B cell (primary cell): ENCODE measurements at regions not wholly inside any gene's neighbourhood (a gene's known extent, or its start where the extent isn't known, plus 50 kb on each side); places are given as distances from the start of the nearest gene placed in this dataset.

Experiments
- ATAC-seq: fragments of 200-7000 bp; cut with Tn5 transposase; one replicate; pipeline ENCODE4 v1.10.0; 2021; ENCODE audit warnings: low read depth, mild to moderate bottlenecking, moderate number of reproducible peaks, moderate library complexity
- CTCF ChIA-PET: fragments of 350-600 bp; sonication (Branson Sonifier 250); formaldehyde crosslinking; loops from one replicate; lab custom pipeline; 2021; ENCODE audit warnings: antibody characterized with exemption, inconsistent platforms; lab: Charles Lee
- POLR2A ChIA-PET: fragments of 350-600 bp; sonication (Branson Sonifier 250); formaldehyde crosslinking; loops from one replicate; lab custom pipeline; 2021; ENCODE audit warnings: antibody characterized with exemption; lab: Charles Lee
- DNase-seq: peaks from one replicate; pipeline ENCODE4 v3.0.0; 2013
- H2AFZ ChIP-seq: 2 replicates; pipeline ENCODE4 v1.6.1; 2012; ENCODE audit warnings: mild to moderate bottlenecking, low read depth, low read length; ENCODE audit not compliant: insufficient read depth, poor library complexity, severe bottlenecking
- H3K27ac ChIP-seq, 2 donors: 1 replicate in 1 of 2; 2 replicates in 1 of 2; pipeline ENCODE4 v1.5.1; 2012 to 2013; ENCODE audit warnings: low read length in 2 of 2, mild to moderate bottlenecking in 2 of 2, moderate library complexity in 1 of 2
- H3K27me3 ChIP-seq, 4 experiments: fragments of 200-600 bp in 1 of 4; sonication (generic) in 1 of 4; replicated peaks in 1 of 4; 1 replicate in 2 of 4; 2 replicates in 2 of 4; pipeline versions ENCODE4 v1.6.1 to v1.7.0; 2013 to 2016; ENCODE audit warnings: low read length in 3 of 4, mild to moderate bottlenecking in 2 of 4, mixed read lengths in 1 of 4, moderate library complexity in 1 of 4; ENCODE audit not compliant: insufficient read depth in 4 of 4, control insufficient read depth in 3 of 4; ENCODE audit errors: control extremely low read depth in 1 of 4
- H3K36me3 ChIP-seq, 2 experiments: replicated peaks in 1 of 2; 1 replicate in 1 of 2; 2 replicates in 1 of 2; pipeline versions ENCODE4 v1.6.1 to v1.7.1; 2013; ENCODE audit warnings: low read length in 1 of 2; ENCODE audit not compliant: insufficient read depth in 2 of 2, control insufficient read depth in 1 of 2; ENCODE audit errors: control extremely low read depth in 1 of 2, extremely low read depth in 1 of 2
- H3K4me1 ChIP-seq, 2 donors: fragments of 200-600 bp in 1 of 2; sonication (generic) in 1 of 2; 1 replicate in 1 of 2; 2 replicates in 1 of 2; pipeline versions ENCODE4 v1.5.1 to v1.6.1; 2013 to 2017; ENCODE audit warnings: low read length in 2 of 2; ENCODE audit not compliant: control insufficient read depth in 2 of 2, insufficient read depth in 2 of 2
- H3K4me2 ChIP-seq: replicated peaks from 2 replicates; pipeline ENCODE3; 2012; ENCODE audit warnings: mild to moderate bottlenecking, low read depth, low read length; ENCODE audit not compliant: poor library complexity, severe bottlenecking
- H3K4me3 ChIP-seq, 5 experiments: fragments of 200-600 bp in 1 of 5; sonication (generic) in 1 of 5; 1 replicate in 3 of 5; 2 replicates in 2 of 5; pipeline versions ENCODE4 v1.5.1 to v1.7.0; 2011 to 2016; ENCODE audit warnings: low read length in 4 of 5, mild to moderate bottlenecking in 4 of 5, low read depth in 2 of 5, control low read depth in 1 of 5, moderate library complexity in 1 of 5; ENCODE audit not compliant: insufficient read depth in 1 of 5; ENCODE audit errors: control extremely low read depth in 1 of 5, extremely low read depth in 1 of 5
- H3K79me2 ChIP-seq: fragments of 200-600 bp; sonication (generic); one replicate; pipeline ENCODE4 v1.6.0; 2016; ENCODE audit warnings: low read length; ENCODE audit not compliant: control insufficient read depth, insufficient read depth
- H3K9ac ChIP-seq: fragments of 200-600 bp; sonication (generic); 2 replicates; pipeline ENCODE4 v1.6.1; 2017; ENCODE audit warnings: mild to moderate bottlenecking, low read length, moderate library complexity
- H3K9me3 ChIP-seq, 3 donors: one replicate each; pipeline versions ENCODE4 v1.6.1 to v1.7.1; 2013; ENCODE audit warnings: low read length in 2 of 3; ENCODE audit not compliant: control insufficient read depth in 2 of 3, insufficient read depth in 1 of 3; ENCODE audit errors: control extremely low read depth in 1 of 3
- H4K20me1 ChIP-seq: 2 replicates; pipeline ENCODE4 v1.6.0; 2012; ENCODE audit warnings: mild to moderate bottlenecking, low read length; ENCODE audit not compliant: insufficient read depth, control insufficient read depth, poor library complexity, severe bottlenecking
- H3K27ac Mint-ChIP-seq: one replicate; pipeline ENCODE4 v1.8.0; 2021; ENCODE audit warnings: mixed read lengths
- H3K27me3 Mint-ChIP-seq: one replicate; pipeline ENCODE4 v1.8.0; 2021; ENCODE audit warnings: mixed read lengths
- H3K4me1 Mint-ChIP-seq: one replicate; pipeline ENCODE4 v1.8.0; 2021; ENCODE audit warnings: mixed read lengths
- H3K4me3 Mint-ChIP-seq: one replicate; pipeline ENCODE4 v1.8.0; 2021; ENCODE audit warnings: mixed read lengths
- H3K9me3 Mint-ChIP-seq: one replicate; pipeline ENCODE4 v1.8.0; 2022; ENCODE audit warnings: mixed read lengths; ENCODE audit not compliant: insufficient read depth
- CTCF ChIP-seq: fragments of 200-600 bp; IDR thresholded peaks from one replicate; pipeline ENCODE4 v1.8.0; 2022; ENCODE audit warnings: antibody characterized with exemption, mild to moderate bottlenecking
- EZH2 ChIP-seq: IDR thresholded peaks from 2 replicates; pipeline ENCODE4 v1.6.1; 2012; ENCODE audit warnings: borderline replicate concordance, low read depth, mild to moderate bottlenecking, moderate library complexity, low read length; ENCODE audit not compliant: insufficient read depth, poor library complexity, severe bottlenecking
- WGBS: methylation state at CpG from one replicate; pipeline ENCODE4 v1.1.5; 2013; ENCODE audit warnings: missing lambda C conversion rate; ENCODE audit not compliant: insufficient coverage; 5-methylcytosine and 5-hydroxymethylcytosine counted together
- intact Hi-C: fragments of 100-400 bp; cut with micrococcal nuclease; formaldehyde crosslinking; loops from one replicate; pipeline ENCODE4 v1.10.0; 2022

- Histone ChIP-seq H3K36me3 (no peaks in the 10 kb centered on the region), H3K79me2 (no peaks in the 10 kb centered on the region), H3K4me1 (no peaks in the 10 kb centered on the region), H2AFZ (no peak overlapping the region), H3K9me3 (no peaks in the 10 kb centered on the region), H3K27ac (no peak overlapping the region), H3K4me2 (no peak overlapping the region), H3K9ac (no peak overlapping the region), H3K27me3 (no peaks in the 10 kb centered on the region), H4K20me1 (no peaks in the 10 kb centered on the region), H3K4me3 (no peak overlapping the region)
- no peaks in the 10 kb centered on the region for H3K9me3 Mint-ChIP-seq
- WGBS: 48% methylated on average over 4 of the region's 6 CpGs
- H3K4me3 Mint-ChIP-seq: no peak overlapping the region
- H3K4me1 Mint-ChIP-seq: no peaks in the 10 kb centered on the region
- H3K27ac Mint-ChIP-seq: no peak overlapping the region
- TF ChIP-seq EZH2 (no peak), CTCF (no peak)
- ChIA-PET CTCF (no interaction called here), POLR2A (no interaction called here)
- intact Hi-C loops: no loop called here
- no peak for ATAC-seq
- no peaks in the 10 kb centered on the region for H3K27me3 Mint-ChIP-seq
- no peak for DNase-seq
Measured at GRCh38 chr6:142014515-142014914, 118.2 kb upstream of the GJE1 start.

GRCh38 chr6:142013875-142014495 lies 118.7 kb upstream of the GJE1 start:
- Histone ChIP-seq H3K9me3 (no peaks in the 10 kb centered on the region), H3K4me3 (no peak overlapping the region), H3K27me3 (no peaks in the 10 kb centered on the region), H3K36me3 (no peaks in the 10 kb centered on the region), H3K27ac (no peak overlapping the region), H3K4me1 (no peaks in the 10 kb centered on the region), H3K9ac (no peak overlapping the region), H3K79me2 (no peaks in the 10 kb centered on the region), H3K4me2 (no peak overlapping the region), H4K20me1 (no peaks in the 10 kb centered on the region), H2AFZ (no peak overlapping the region)
- ChIA-PET CTCF (no interaction called here), POLR2A (no interaction called here)
- TF ChIP-seq CTCF: no peak
- ATAC-seq (no peak), DNase-seq (no peak)
- intact Hi-C loops: no loop called here
- Mint-ChIP-seq H3K27ac (no peak overlapping the region), H3K9me3 (no peaks in the 10 kb centered on the region), H3K4me3 (no peak overlapping the region), H3K27me3 (no peaks in the 10 kb centered on the region), H3K4me1 (no peaks in the 10 kb centered on the region)
- WGBS: 68% methylated on average over 2 of the region's 4 CpGs
